NCI-H345 (cell line): ENCODE measurements at regions not wholly inside any gene's neighbourhood (a gene's known extent, or its start where the extent isn't known, plus 50 kb on each side); places are given as distances from the start of the nearest gene placed in this dataset.

Source experiments
- DNase-seq: peaks from one replicate; lab custom pipeline; 2025; lab: John Stamatoyannopoulos, UW

DNA sequence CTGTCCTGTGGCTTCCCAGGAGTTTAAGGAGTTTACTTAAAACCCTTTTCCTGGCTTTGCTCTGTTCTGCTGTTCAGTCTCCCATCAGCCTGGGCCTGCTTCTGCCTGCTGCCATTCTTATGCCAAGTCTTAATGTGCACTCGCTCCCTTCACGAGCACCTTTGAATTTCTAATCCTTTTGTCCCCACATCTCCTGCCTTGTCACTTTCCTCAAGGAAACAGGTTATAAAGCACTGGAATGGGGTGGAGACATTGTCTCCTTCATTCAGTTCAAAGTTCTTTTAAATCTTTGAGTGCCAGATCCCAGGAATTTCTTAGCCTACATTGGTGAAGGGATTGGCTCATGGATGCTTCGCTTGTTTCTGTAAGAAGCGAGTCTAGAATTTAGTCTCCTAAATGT, 87.2 kb upstream of the LIFR start:
- no peak for DNase-seq

DNA sequence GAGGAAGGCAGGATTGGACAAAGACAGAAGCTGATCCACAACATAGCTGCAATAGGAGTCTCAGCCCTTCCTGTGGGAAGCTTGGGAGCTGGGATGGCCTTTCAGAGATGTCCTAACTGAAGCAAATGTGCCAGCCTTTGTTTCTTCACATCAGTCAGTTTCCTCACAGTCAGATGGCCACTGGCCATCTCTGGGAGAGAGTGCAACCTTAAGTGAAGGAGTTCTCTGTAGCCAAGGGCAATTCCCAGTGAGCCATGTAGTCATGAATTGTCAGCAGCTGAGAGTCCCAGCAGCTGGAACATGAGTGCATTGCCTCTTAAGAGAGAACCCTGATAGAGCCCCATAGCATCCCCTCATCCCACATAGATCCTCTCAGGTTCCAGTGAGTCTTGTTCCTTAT, 89.1 kb upstream of the LIFR start:
- no peak for DNase-seq

GRCh38 chr5:38648703-38649291, 92.4 kb upstream of the LIFR start:
- DNase-seq, result no peak

GRCh38 chr5:38650540-38650939, 94.1 kb upstream of the LIFR start:
- DNase-seq, result no peak

DNA sequence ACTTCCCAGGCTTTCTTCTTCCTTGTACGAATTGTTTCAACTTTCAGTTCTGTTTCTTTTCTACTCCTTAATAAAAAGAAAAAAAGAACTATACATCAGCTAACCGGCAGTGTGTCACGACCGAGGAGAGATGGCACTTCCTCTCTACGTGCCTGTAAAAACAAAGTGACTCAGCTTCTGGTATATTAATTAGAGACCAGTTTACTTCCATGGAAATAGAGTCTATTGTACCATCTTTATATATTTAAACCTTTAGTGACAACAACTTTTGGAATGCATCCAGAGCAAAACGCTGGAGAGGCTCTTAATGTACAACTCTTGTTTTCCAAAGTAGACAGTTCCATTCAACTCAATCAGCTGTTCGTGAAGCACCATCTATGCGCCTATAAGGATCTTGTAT, 94.5 kb upstream of the LIFR start:
- DNase-seq, result peak; percentile 82

DNA sequence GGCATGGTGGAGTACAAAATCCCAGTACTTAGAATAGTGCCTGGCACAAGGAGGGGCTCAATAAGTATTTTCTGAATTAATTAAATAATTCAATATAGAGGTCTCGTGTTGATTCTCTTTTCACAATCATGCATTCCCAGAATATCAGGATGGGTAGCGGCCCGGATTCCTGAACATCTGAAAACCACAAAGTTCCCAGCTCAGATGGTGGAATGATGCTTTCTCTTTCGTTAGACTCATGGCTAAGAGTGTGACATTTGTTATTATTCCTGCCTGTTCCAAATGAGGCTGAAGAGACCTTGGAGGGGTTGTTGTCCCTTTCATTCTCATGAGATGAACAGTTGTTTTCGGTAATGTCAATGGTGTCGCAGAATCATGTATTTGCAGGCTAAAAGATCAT, 95.4 kb upstream of the LIFR start:
- no peak for DNase-seq

DNA sequence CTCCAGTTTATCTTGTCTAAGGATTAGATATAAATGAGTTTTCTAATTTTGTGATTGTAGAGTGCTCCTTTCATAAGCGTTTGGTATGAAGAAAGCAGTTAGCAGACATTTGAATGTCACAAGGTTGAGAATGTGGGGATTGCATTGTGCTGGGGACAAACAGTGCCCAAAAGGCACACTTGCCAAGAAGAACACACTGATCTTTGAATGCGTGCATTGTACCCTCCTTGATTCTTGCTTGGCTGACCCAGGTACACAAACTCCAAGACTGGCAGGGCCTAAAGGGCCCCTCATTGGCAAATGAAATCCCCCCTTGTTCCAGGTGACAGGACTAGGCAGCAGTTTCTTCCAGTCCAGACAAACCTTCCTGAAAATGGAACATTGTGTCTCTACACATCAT, 96.9 kb upstream of the LIFR start:
- no peak for DNase-seq

GRCh38 chr5:38655691-38656090, 99.2 kb upstream of the LIFR start:
- DNase-seq, result no peak

- no peak for DNase-seq
Measured at GRCh38 chr5:38656568-38656967, 100.1 kb upstream of the LIFR start.

GRCh38 chr5:38657020-38657419, 100.6 kb upstream of the LIFR start:
- no peak for DNase-seq

- no peak for DNase-seq
Measured at GRCh38 chr5:38660194-38660668, 103.8 kb upstream of the LIFR start.

DNA sequence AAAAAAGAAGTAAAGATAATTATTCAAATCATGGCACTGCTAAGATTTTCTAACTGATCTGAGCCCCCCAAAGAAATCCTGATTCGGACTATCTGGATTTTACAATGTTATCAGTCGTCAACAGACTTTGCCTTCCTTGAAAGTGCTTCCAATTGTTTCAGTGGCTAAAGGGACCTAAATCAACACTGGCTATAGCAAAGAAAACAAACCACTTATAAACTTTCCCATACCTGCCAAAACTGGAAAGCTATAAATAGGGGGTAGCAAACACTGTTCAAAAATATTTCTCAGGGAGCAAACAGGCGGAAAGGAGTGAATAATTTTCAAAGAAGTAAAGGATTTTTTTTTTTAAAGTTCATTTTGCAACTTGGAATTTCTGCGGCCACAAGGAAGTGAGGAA, 105.6 kb upstream of the LIFR start:
- no peak for DNase-seq

GRCh38 chr5:38663249-38663648, 106.8 kb upstream of the LIFR start:
- DNase-seq, result no peak

DNA sequence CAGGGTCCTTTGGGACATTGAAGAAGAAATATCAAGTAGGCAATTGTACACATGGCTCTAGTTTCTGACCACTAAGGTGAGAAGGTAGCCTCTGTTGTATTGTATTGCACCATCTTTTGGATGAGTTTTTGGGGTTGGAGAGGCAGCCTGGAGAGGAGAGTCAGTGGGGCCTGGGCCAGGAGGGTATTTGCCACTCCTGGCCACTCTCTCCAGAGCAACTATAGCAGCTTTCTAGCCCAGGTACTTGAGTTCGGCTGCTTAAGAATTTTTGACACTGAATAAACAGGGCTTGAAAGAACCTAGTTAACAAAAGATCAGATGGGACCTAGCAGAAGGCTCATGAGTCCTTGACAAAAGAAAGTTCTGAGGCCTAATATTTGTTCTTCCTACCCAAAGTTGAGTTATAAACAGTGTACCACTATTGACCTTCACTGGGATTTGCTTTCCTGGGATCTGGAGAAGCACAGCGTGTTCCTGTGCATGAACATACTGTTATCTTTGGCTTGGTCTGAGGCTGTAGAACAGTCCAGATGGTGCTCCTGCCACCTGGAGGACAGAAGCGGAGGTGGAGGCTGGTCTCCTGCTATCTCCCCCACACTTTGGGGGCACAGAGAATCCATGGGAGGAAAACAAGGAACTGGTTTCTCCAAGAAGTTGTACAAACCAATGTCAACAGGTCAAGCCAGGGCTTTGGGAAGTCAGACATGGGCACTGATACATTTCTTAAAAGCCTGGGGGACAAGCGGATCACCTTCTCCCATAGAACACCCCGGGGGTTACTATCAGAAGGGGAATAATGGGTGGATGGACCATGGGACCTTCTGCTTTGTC, 110.4 kb upstream of the LIFR start:
- DNase-seq, result no peak

GRCh38 chr5:38667499-38667776, 111.0 kb upstream of the LIFR start:
- no peak for DNase-seq

DNA sequence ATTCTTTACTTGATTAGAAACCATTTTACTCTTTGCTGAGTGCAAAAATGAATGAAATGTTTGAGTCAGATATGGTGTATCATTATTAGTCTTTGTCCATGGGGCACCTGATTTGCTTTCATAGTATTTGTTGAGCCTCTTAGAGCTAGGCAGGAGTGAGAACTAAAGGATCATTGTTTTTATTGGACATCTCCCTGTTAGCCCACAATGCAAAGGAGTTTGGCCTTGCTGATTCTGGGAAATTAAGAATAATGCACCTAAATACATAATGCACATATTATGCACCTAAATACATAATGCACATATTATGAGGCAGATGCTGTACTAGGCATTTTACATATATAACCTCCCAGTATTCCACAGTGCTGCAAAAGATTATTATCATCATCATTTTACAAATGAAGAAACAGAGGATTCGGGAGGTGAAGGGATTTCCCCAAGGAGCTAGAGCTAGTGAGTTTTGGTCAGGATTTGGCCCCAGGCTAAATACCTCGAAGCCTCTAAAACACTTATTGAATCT, 113.0 kb upstream of the LIFR start:
- no peak for DNase-seq

DNA sequence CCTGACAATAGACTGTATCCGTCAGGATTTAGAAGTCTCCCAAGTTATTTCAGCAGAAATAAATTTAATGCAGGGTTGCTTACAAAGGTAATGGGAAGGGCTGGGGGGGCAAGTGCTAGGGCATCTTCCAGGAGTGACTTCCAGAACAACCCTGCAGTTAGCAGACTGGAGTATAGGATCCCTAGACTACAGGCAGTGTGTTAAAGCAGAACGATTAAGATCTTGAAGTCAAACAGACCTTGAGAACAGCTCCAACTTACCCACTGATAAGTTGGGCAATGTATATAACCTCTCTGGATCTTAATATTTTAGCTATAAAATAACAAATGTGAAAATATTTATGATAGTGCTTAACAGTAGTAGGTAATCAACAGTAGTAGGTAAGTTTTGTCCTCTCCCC, 113.6 kb upstream of the LIFR start:
- no peak for DNase-seq

- DNase-seq, result no peak
Measured at GRCh38 chr5:38670878-38671277, 114.4 kb upstream of the LIFR start.

DNA sequence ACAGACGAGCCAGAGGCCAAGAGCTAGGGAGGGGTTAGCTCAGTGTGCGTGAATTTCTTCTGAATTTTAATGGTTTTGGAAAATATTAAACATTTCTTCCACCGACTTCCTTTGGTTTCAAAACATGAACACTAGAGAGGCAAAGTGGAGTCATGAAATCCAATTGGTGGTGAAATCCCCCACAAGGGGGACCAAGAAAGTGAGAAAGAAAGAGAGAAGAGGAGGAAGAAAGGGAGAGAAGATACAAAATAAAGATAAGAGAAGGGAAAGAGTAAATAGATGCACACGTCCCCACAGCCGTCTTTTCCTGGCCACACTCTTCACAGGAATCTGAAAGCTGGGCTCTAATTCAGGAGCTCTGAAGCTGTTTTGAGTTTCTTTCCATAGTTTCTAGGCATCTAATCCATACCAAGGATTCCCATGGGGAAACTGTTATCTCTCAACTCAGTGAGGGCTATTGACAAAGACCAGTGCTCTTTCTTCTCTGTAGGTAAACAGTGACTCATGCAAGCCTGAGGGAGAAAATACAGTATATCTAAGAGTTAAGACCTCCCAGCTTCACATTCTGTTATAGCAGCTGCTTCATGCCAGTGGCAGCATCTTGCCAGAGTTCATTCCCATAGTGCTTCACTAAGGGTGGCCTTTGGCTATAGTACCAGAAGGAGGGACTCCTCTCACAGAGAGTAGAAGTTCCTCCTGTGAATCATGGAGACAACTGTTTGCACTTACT, 115.8 kb upstream of the LIFR start:
- peak; percentile 22 for DNase-seq

DNA sequence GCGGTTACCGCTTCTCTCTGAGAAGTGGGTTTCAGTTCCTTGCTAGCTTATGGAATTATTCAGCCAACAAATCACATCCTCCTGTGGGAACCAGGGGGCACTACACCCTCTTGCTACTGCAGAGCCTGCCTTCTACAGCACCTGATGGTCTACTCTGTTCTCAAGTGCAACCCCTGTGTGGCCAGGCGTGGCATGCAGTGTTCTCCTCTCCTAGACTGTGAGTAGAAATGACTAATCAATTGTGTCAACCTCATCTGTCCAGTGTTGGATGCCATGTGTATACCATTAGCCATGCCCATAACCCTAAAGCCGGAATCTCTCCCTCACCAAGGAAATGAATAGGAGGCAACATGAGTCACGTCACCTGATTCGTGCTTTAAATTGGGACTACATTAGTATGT, 117.2 kb upstream of the LIFR start:
- DNase-seq, result no peak

GRCh38 chr5:38675443-38675842, 119.0 kb upstream of the LIFR start:
- no peak for DNase-seq

DNA sequence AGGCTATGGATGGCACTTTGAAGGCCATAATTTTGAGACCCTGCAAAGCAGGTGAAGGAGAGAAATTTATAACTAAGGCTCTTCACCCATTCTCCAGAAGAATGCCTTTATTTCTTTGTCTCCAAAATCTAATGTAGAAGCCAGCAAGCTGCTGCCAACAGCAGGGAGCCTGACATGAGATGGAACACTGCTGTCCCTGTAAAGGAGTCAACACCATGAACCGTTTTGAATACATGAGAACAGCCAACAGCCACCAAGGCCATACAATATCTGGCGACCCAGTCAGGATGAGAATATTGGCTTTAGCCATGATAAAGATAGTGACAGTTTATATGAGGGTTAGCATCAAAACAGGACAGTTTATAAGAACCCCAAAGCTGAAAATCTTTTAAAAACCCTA, 121.2 kb upstream of the LIFR start:
- DNase-seq, result no peak

DNA sequence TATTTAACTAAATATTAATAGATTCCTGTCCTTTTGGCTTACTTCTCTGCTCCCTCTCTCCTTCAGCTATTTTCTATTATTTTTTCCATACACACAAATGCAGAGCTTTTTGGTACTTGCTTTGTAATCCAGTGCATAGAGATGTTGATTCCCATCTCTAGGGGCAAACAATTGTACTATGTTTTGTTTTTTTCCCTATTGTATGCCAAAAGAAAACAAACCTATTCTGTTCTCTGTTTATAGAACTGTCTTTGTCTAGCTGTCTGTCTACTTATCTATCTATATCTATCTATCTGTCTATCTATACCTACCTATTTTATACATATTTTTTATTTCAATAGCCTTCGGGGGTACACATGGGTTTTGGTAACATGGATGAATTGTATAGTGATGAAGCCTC, 121.6 kb upstream of the LIFR start:
- no peak for DNase-seq
